HG03045 (cell line): ENCODE measurements at regions not wholly inside any gene's neighbourhood (a gene's known extent, or its start where the extent isn't known, plus 50 kb on each side); places are given as distances from the start of the nearest gene placed in this dataset.
"Not testable (repeated sequence)": the region's sequence is repeated elsewhere in the genome, so short reads cannot be mapped to it uniquely, and the experiment has no call there.

ENCODE experiments used
- ATAC-seq: cut with Tn5 transposase; IDR thresholded peaks from one replicate; pipeline ENCODE4 v1.9.1; 2021; ENCODE audit warnings: mild to moderate bottlenecking, moderate library complexity; ENCODE audit not compliant: unreplicated experiment

DNA sequence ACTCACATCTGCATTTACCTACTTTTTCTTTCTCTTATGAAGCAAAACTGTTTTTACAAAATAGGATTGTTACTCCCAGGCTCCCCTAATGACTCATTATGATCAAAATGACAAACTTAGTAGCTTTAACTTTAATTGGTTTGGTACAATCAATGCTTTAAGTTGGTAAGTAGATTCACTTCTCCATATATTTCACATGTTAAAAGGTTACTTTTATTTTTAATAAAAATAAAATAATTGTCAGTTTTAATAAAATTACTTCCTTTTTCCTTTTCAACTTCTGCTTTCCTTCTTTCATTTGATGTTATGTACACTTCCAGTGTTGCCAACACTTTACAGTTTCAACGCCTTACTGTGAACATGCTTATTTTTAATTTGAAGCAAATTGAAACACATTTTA is 477.6 kb downstream of the SETD4 start:
- no peak for ATAC-seq

DNA sequence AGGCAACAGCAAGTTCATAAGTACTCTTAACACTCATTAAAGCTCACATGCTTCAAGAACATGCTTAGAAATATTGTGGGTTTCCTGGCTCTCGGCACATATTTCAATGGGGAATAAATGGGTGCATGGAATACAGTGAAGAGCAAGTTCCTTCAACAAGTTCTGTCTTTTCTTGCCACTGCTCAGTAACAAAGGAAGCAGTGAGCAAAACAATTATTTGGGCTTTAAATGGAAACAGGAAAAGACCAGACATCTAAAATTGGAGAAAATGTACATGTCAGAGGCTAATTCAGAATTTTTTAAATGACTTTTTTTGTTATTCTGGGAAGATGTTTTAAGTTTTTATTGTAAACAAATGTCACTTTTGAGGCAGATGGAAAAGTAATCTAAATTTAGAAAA is 478.7 kb downstream of the SETD4 start:
- ATAC-seq = no peak

DNA sequence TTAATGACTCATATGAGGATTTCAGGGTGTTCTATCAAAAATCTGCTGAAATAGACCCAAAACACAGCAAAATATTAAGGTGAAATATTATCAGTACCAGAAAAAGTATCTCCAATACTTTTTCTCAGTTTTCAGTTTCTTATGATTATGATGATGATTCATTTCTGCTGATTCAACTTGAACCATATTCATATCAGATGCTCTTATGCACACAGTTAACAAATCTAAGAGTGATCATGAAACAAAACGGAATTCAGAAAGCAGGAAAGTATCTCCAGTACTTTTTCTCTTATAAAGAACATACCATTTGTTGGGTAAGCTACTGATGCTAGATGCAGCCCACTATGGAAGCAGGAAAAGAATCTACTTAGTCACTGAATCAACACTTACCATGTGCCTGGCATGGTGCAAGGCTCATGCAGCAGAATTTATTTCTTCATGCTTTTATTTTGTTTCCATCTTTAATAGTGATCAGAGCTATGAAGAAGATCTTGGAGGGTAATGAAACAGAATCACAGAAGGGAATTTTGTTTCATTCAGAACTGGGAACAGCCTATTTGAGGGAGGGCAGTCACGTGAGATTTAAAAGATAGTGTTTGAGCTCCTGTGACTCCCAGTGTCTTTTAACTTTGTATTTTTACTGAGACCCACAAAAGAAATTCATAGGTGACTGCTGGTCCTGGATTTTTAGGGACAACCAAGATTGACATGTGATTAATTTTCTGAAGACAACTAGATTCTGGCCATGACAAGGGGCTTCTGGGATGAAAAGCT is 480.6 kb downstream of the SETD4 start:
- ATAC-seq = no peak

DNA sequence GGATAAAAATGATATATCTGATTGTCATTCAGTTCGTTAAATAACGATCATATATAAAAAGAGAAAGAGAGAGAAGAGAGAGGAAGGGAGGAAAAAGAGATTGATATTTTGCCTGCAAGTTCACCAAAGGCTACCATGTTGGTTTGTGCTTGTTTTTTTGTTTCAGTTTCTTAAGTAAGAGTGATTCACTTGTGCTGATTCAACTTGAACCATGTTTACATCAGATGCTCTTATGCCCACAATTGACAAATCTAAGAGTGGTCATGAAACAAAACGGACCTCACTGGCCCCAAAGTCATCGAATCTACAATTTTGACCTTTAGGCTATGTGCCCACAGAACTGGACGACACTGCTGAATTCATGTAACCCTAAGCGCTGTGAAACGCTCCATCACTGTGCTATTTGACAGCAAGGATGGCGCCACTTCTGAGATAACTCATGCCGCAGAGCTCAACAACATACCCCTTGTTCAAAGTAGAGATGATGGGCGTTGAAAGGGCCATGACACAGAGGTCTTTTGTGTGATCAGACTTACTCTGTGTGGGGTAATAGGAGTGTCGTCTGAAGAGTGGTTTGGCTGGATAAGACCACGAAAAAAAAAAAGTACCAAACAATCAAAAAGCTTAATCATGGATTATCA is 481.4 kb downstream of the SETD4 start:
- ATAC-seq = no peak

GRCh38 chr21:35578347-35578782 is 482.0 kb downstream of the SETD4 start:
- no peak for ATAC-seq

- ATAC-seq = no peak
These were observed 484.9 kb downstream of the SETD4 start for GRCh38 chr21:35575280-35575915.

- ATAC-seq = no peak
These were observed 486.6 kb downstream of the SETD4 start for GRCh38 chr21:35573472-35574374.

DNA sequence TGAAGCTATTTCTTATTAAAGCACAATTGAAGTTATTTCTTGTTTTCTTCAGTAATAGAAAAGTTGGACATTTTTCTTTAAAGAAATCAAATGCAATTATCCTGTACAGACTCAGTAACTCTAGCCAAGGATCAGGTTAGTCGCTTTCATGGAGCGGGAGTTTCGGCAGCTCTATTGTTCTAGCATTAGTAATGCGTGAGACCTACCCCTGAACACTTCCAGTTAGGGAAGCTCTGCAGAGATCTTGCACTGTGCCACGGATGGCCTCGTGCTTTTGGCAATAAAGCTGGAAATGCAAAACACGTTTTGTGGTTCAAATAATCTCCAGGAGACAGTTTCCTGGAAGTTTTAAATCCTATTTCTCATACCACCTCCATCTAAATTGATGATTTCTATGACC is 488.4 kb downstream of the SETD4 start:
- no peak for ATAC-seq

DNA sequence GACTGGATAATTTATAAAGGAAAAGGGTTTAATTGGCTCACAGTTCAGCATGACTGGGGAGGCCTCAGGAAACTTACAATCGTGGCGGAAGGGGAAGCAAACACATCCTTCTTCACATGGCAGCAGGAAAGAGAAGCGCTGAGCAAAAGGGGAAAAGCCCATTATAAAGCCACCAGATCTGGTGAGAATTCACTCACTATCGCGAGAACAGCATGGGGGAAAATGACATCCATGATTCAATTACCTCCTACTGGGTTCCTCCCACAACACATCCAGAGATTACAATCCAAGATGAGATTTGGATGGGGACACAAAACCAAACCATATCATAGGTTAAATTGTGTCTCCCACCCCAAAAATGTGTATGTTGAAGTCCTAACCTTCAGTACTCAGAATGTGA is 491.7 kb downstream of the SETD4 start:
- no peak for ATAC-seq

DNA sequence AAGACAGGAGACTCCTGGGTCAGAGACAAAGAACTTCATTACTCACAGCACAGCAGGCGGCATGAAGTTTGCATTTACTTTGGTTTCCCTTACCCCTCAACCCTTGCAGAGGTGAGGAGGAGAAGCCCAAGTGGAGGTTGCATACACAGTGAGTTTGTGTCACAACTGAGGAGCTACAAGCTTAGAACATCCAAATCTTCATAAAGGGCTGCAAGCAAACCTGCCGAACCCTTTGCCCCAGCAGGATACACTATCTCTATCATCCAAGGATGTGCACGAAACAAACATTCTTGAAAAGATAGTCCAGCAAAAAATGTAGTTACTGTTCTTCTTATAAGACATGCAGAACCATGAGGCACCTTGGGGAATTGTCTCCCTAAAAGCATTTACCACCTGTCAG is 493.5 kb downstream of the SETD4 start:
- no peak for ATAC-seq

GRCh38 chr21:35565204-35565611 is 495.1 kb downstream of the SETD4 start:
- ATAC-seq = no peak

GRCh38 chr21:35563885-35564451 is 496.4 kb downstream of the SETD4 start:
- ATAC-seq = no peak

DNA sequence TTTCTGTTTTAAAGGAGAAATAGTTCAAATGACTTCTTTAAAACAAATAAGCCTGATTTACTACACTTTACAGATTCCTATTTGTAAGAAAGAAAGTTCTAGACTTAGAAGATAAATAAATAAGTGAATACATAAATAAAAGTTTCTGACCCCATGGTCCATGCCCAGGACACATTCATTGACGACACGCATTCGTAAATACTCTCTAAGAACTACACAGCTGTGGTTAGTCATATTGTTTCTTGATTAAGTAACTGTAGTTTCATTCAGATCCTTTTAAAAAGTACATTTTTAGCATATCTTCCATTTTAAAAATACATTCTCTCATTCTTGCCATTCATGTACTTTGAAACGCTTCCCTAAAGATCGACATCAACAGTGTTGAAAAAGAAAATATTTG is 497.4 kb downstream of the SETD4 start:
- no peak for ATAC-seq

DNA sequence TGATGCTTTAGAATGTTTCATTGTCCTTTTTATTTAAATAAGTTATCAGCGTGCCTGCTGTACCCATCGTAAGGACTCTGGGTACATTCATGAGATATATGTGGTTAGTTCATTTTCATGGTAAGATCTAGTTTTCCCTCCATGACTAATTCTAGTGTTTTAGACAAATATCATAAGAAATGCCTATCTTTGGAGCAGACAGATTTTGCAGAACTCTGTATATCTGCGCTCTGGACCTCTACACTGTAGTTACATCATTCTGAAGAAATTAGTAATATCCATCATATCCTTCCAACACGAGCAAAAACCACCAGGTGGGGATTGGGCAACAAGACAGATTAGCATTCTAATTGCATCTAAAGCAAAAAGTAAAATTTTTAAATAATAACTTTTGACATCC is 499.2 kb downstream of the SETD4 start:
- ATAC-seq = no peak

GRCh38 chr21:35559829-35560225 is 500.5 kb downstream of the SETD4 start:
- no peak for ATAC-seq

- no peak for ATAC-seq
These were observed 501.0 kb downstream of the SETD4 start for GRCh38 chr21:35559128-35559828.

DNA sequence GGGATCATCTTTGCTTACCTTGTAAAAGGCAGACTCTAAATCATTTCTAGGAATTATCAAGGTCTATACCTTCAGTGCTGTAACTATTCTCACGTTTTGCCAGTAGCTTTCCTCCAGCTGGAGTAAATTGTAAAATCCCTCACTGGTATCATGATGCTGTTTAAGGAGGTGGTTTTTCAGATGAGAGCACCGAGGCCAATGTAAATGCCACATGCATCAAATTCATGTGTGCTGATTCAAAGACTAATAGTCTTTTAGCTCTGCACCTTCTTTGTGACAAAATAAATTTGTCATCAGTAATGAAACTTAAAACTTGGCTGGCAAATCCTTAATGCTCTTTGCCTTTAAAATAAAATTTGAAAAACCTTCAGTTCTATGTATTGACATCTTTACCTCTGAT is 503.8 kb downstream of the SETD4 start:
- no peak for ATAC-seq

- not testable (repeated sequence) for ATAC-seq
These were observed 503.4 kb upstream of the RUNX1 start for GRCh38 chr21:35552483-35552882.

GRCh38 chr21:35548904-35549615 is 500.0 kb upstream of the RUNX1 start:
- ATAC-seq = no peak
